Activated CD8-positive, alpha-beta memory T cell treated with anti-CD3 and anti-CD28 coated beads, Interleukin-2, amount 50 U/mL, for 24 hours (primary cell): ENCODE measurements at regions not wholly inside any gene's neighbourhood (a gene's known extent, or its start where the extent isn't known, plus 50 kb on each side); places are given as distances from the start of the nearest gene placed in this dataset.

Source experiments
- DNase-seq: peaks from one replicate; pipeline ENCODE4 v3.0.0-alpha.2; 2020; ENCODE audit errors: extremely low read depth

GRCh38 chr9:96183751-96184150 lies 118.2 kb downstream of the HSD17B3 start:
- DNase-seq = no peak

- DNase-seq = no peak
These were observed 123.8 kb downstream of the HSD17B3 start for GRCh38 chr9:96178153-96178552.

- DNase-seq = no peak
These were observed 124.3 kb downstream of the HSD17B3 start for GRCh38 chr9:96177719-96178028.

GRCh38 chr9:96177005-96177718 lies 124.8 kb downstream of the HSD17B3 start:
- DNase-seq = no peak

GRCh38 chr9:96175796-96176195 lies 126.2 kb downstream of the HSD17B3 start:
- DNase-seq = no peak

GRCh38 chr9:96175001-96175400 lies 127.0 kb downstream of the HSD17B3 start:
- no peak for DNase-seq

- DNase-seq = no peak
These were observed 127.6 kb downstream of the HSD17B3 start for GRCh38 chr9:96174371-96174770.

GRCh38 chr9:96173640-96174039 lies 128.3 kb downstream of the HSD17B3 start:
- DNase-seq = no peak

- no peak for DNase-seq
These were observed 129.2 kb downstream of the HSD17B3 start for GRCh38 chr9:96172797-96173196.

GRCh38 chr9:96171728-96172127 lies 130.2 kb downstream of the HSD17B3 start:
- DNase-seq = no peak

- DNase-seq = no peak
These were observed 132.1 kb downstream of the HSD17B3 start for GRCh38 chr9:96169901-96170300.

- no peak for DNase-seq
These were observed 132.5 kb downstream of the HSD17B3 start for GRCh38 chr9:96169484-96169883.

- no peak for DNase-seq
These were observed 133.1 kb downstream of the HSD17B3 start for GRCh38 chr9:96168882-96169281.

- DNase-seq = no peak
These were observed 135.0 kb downstream of the HSD17B3 start for GRCh38 chr9:96167011-96167410.

GRCh38 chr9:96164268-96164683 lies 137.7 kb downstream of the HSD17B3 start:
- no peak for DNase-seq

GRCh38 chr9:96163712-96164111 lies 138.3 kb downstream of the HSD17B3 start:
- DNase-seq = no peak

GRCh38 chr9:96163161-96163560 lies 138.8 kb downstream of the HSD17B3 start:
- DNase-seq = no peak

GRCh38 chr9:96161819-96162218 lies 140.2 kb downstream of the HSD17B3 start:
- no peak for DNase-seq

GRCh38 chr9:96160866-96161265 lies 141.1 kb downstream of the HSD17B3 start:
- no peak for DNase-seq

GRCh38 chr9:96160168-96160567 lies 141.8 kb downstream of the HSD17B3 start:
- no peak for DNase-seq

GRCh38 chr9:96159596-96159995 lies 142.4 kb downstream of the HSD17B3 start:
- DNase-seq = no peak

GRCh38 chr9:96158909-96159575 lies 142.9 kb downstream of the HSD17B3 start:
- DNase-seq = no peak

- DNase-seq = no peak
These were observed 143.8 kb downstream of the HSD17B3 start for GRCh38 chr9:96158147-96158546.

GRCh38 chr9:96157675-96158074 lies 144.3 kb downstream of the HSD17B3 start:
- no peak for DNase-seq
